ENCODE measurements at regions not wholly inside any gene's neighbourhood (a gene's known extent, or its start where the extent isn't known, plus 50 kb on each side); places are given as distances from the start of the nearest gene placed in this dataset.

DNA sequence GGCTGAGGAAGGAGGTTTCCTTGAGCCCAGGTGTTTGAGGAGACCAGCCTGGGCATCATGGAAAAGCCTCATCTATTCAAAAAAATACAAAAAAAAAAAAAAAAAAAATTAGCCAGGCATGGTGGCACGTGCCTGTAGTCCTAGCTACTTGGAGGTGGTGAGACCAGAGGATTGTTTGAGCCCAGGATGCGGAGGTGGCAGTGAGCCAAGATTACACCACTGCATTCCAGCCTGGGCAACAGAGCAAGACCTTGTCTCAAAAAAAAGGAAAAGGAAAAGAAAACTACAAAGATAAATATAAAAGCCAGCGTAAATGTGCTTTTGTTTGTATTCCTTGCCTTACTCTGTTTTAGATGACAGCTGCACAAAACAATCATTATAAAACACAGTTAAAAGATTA is 2249.2 kb upstream of the C9orf72 start:
- no peak for TF ChIP-seq ZFX (IDR thresholded peaks at IDR 0.05)
- TF ChIP-seq, protein P1, sequence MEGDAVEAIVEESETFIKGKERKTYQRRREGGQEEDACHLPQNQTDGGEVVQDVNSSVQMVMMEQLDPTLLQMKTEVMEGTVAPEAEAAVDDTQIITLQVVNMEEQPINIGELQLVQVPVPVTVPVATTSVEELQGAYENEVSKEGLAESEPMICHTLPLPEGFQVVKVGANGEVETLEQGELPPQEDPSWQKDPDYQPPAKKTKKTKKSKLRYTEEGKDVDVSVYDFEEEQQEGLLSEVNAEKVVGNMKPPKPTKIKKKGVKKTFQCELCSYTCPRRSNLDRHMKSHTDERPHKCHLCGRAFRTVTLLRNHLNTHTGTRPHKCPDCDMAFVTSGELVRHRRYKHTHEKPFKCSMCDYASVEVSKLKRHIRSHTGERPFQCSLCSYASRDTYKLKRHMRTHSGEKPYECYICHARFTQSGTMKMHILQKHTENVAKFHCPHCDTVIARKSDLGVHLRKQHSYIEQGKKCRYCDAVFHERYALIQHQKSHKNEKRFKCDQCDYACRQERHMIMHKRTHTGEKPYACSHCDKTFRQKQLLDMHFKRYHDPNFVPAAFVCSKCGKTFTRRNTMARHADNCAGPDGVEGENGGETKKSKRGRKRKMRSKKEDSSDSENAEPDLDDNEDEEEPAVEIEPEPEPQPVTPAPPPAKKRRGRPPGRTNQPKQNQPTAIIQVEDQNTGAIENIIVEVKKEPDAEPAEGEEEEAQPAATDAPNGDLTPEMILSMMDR (conservative IDR thresholded peaks at IDR 0.05) = no peak
- no peak overlapping the region for H3K27ac ChIP-seq

DNA sequence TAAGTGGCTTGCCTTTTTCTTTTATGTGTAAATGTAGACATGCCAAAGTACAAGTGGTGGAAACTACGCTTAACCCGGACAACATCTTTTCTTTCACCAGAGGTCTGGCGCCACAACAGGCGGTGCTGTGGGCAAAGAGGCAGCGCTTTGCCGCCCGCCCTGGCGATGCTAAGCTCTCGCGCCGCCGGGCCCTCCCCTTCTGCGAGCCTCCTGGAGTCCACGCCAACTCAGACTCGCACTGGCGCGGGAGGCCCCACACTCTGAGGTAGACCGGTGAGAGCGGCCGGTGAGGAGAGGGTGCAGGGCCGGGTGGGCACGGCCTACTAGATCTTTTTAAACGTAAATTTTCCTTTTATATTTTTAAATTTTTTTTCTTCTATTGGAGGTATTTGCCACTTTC is 2253.1 kb upstream of the C9orf72 start:
- no peak overlapping the region for H3K27ac ChIP-seq
- TF ChIP-seq, protein P1 (conservative IDR thresholded peaks at IDR 0.05) = no peak
- TF ChIP-seq ZFX (IDR thresholded peaks at IDR 0.05) = no peak

DNA sequence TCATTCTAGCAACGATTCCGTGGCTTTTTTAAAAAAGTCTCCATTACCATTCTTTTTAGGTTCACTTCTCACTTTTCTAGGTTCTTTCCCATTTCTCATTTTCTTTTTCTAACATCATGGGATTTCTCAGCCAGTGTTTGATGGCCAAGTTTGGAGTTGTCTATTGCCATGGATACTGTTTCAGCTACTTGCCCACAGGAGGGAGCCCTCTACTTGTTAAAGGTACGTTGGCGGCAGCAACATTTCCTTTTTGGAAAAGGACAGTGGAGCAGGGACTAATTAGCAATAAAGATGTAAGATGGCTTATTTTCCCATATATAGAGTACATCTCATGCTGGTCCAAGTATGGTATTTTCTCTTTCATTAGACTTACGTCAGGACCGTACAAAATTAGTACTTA is 2257.5 kb upstream of the C9orf72 start:
- no peak overlapping the region for H3K27ac ChIP-seq
- TF ChIP-seq ZFX (IDR thresholded peaks at IDR 0.05) = no peak
- TF ChIP-seq, protein P1 (conservative IDR thresholded peaks at IDR 0.05) = peak; percentile 74

DNA sequence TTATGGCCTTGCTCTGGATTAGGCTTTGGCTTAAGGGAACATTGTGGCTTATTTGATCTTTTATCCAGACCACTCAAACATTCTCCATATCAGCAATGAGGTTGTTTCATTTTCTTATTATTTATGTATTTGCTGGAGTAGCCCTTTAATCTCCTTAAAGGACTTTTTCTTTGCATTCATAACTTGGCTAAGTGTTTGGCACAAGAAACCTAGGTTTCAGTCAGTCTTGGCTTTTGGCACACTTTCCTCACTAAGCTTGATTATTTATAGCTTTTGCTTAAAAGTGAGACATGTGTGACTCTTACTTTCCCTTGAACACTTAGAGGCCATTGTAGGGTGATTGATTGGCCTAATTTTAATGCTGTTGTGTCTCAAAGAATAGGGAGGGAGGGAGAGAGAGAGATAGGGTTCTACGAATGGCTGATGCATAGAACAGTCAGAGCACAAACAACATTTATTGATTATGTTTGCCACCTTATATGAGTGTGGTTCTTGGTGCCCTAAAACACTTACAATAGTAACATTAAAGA is 2265.3 kb upstream of the C9orf72 start:
- no peak overlapping the region for H3K27ac ChIP-seq
- TF ChIP-seq, protein P1 (conservative IDR thresholded peaks at IDR 0.05) = no peak
- no peak for TF ChIP-seq ZFX (IDR thresholded peaks at IDR 0.05)

DNA sequence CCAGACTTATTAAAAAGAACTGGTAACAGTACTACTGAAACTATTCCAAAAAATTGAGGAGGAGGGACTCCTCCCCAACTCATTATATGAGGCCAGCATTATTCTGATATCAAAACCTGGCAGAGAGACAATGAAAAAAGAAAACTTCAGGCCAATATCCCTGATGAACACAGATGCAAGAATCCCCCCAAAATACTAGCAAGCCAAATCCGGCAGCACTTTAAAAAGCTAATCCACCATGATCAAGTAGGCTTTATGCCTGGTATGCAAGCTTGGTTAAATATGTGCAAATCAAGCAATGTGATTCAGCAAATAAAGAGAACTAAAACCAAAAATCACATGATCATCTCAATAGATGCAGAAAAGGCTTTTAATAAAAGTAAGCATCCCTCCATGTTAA is 2271.0 kb upstream of the C9orf72 start:
- no peak overlapping the region for H3K27ac ChIP-seq
- TF ChIP-seq, protein P1 (conservative IDR thresholded peaks at IDR 0.05) = no peak
- no peak for TF ChIP-seq ZFX (IDR thresholded peaks at IDR 0.05)

DNA sequence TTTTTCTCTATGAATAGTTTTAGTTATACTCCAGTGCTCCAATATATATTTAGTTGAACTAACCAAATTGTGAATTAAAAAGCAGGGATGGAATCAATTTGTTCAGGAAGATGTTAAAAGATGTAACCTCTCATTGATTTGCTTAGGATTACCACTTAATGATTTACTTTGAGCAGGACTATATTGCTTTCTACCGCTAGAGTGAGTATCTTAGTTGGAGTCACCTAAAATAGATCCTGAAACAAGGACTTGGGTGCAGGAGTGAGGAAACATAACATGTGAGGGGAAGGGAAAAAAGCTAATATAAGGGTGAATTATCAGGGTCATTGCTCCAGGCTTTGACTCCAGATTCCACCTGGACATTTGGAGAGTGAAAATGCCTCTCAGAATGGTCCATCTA is 2277.4 kb upstream of the C9orf72 start:
- TF ChIP-seq ZFX (IDR thresholded peaks at IDR 0.05) = no peak
- TF ChIP-seq, protein P1 (conservative IDR thresholded peaks at IDR 0.05) = peak; percentile 21
- H3K27ac ChIP-seq = no peak overlapping the region

DNA sequence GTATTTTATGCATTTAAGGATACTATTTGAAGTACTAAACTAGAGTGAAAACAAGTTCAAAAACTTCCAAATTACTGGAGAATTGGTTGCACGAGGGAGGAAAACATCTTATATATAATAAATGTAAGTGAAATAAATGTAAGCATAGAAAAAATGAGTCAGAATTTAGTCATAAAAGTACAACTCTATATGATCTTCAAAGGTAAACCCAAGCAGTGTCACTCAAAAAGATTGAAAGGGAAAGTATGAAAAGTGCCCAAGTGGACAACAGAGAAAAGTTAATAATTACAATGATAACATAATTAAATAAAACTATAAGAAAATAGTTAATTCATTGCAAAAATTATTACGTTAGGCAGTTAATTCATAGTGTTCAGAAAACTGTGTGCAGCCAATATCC is 2288.5 kb upstream of the C9orf72 start:
- TF ChIP-seq, protein P1 (conservative IDR thresholded peaks at IDR 0.05) = no peak
- TF ChIP-seq ZFX (IDR thresholded peaks at IDR 0.05) = no peak
- no peak overlapping the region for H3K27ac ChIP-seq

All from C4-2B (cell line).